Liver (tissue), 8 donors: ENCODE measurements at regions not wholly inside any gene's neighbourhood (a gene's known extent, or its start where the extent isn't known, plus 50 kb on each side); places are given as distances from the start of the nearest gene placed in this dataset.

Experiments
- DNase-seq: peaks from one replicate; pipeline ENCODE4 v3.0.0-alpha.2; 2017; ENCODE audit warnings: low spot score
- H3K27ac ChIP-seq, 2 donors: one replicate each; pipeline ENCODE4 v1.7.0; 2013; ENCODE audit warnings: inconsistent platforms in 2 of 2, low read length in 2 of 2, control low read depth in 1 of 2, low read depth in 1 of 2, mild to moderate bottlenecking in 1 of 2
- H3K27me3 ChIP-seq, 4 donors: one replicate each; pipeline versions ENCODE4 v1.6.1 to v1.7.0; 2013; ENCODE audit warnings: low read length in 3 of 4, inconsistent platforms in 1 of 4, mild to moderate bottlenecking in 1 of 4, moderate library complexity in 1 of 4; ENCODE audit not compliant: control insufficient read depth in 4 of 4, insufficient read depth in 4 of 4
- H3K36me3 ChIP-seq, 4 donors: one replicate each; pipeline versions ENCODE4 v1.6.1 to v1.7.0; 2013; ENCODE audit warnings: low read length in 3 of 4, mild to moderate bottlenecking in 3 of 4, low read depth in 1 of 4, moderate library complexity in 1 of 4; ENCODE audit not compliant: control insufficient read depth in 4 of 4, insufficient read depth in 3 of 4
- H3K4me1 ChIP-seq, 4 donors: one replicate each; pipeline versions ENCODE4 v1.6.1 to v1.7.0; 2013; ENCODE audit warnings: low read length in 3 of 4, mild to moderate bottlenecking in 3 of 4, moderate library complexity in 1 of 4; ENCODE audit not compliant: control insufficient read depth in 4 of 4, insufficient read depth in 4 of 4
- H3K4me3 ChIP-seq, 3 donors: one replicate each; pipeline versions ENCODE4 v1.6.1 to v1.7.0; 2013; ENCODE audit warnings: low read length in 3 of 3, control low read depth in 1 of 3, low read depth in 1 of 3, mild to moderate bottlenecking in 1 of 3
- H3K9ac ChIP-seq, 2 donors: one replicate each; pipeline ENCODE4 v1.7.0; 2013; ENCODE audit warnings: low read length in 2 of 2, mild to moderate bottlenecking in 2 of 2, moderate library complexity in 2 of 2, control low read depth in 1 of 2, low read depth in 1 of 2
- H3K9me3 ChIP-seq, 4 donors: one replicate each; pipeline versions ENCODE4 v1.6.1 to v1.7.0; 2013; ENCODE audit warnings: low read length in 3 of 4; ENCODE audit not compliant: control insufficient read depth in 4 of 4
- ATF3 ChIP-seq: IDR thresholded peaks from 2 replicates; pipeline ENCODE4 v1.6.1; 2016; ENCODE audit warnings: antibody characterized with exemption
- CTCF ChIP-seq: fragments of 150-350 bp; IDR thresholded peaks from 2 replicates; pipeline ENCODE4 v1.5.1; 2017; ENCODE audit warnings: improper control_type of control experiment, low read depth, low read length; ENCODE audit not compliant: missing input control
- EGR1 ChIP-seq, 2 donors: IDR thresholded peaks; 2 replicates each; pipeline ENCODE4 v1.6.1; 2016 to 2018; ENCODE audit warnings: antibody characterized with exemption in 2 of 2, low read depth in 2 of 2
- FOXA1 ChIP-seq: IDR thresholded peaks from 2 replicates; pipeline ENCODE4 v1.6.1; 2016; ENCODE audit warnings: antibody characterized with exemption
- FOXA2 ChIP-seq: IDR thresholded peaks from 2 replicates; pipeline ENCODE4 v1.6.1; 2016; ENCODE audit warnings: antibody characterized with exemption
- GABPA ChIP-seq, 2 donors: IDR thresholded peaks in 1 of 2; conservative IDR thresholded peaks in 1 of 2; 2 replicates each; pipeline ENCODE4 v1.6.1; 2016; ENCODE audit warnings: antibody characterized with exemption in 2 of 2, mild to moderate bottlenecking in 1 of 2, moderate library complexity in 1 of 2
- HNF4A ChIP-seq, 2 donors: conservative IDR thresholded peaks; 2 replicates each; pipeline ENCODE4 v1.6.1; 2016; ENCODE audit warnings: antibody characterized with exemption in 2 of 2, mild to moderate bottlenecking in 2 of 2
- HNF4G ChIP-seq: IDR thresholded peaks from 2 replicates; pipeline ENCODE4 v1.6.1; 2016; ENCODE audit warnings: antibody characterized with exemption
- JUND ChIP-seq, 2 donors: IDR thresholded peaks; 2 replicates each; pipeline ENCODE4 v1.6.1; 2016; ENCODE audit warnings: antibody characterized with exemption in 2 of 2
- MAX ChIP-seq: IDR thresholded peaks from 2 replicates; pipeline ENCODE4 v1.6.1; 2016; ENCODE audit warnings: antibody characterized with exemption
- NR2F2 ChIP-seq: IDR thresholded peaks from 2 replicates; pipeline ENCODE4 v1.6.1; 2016; ENCODE audit warnings: antibody characterized with exemption
- RAD21 ChIP-seq, 2 donors: IDR thresholded peaks; 2 replicates each; pipeline ENCODE4 v1.6.1; 2016; ENCODE audit warnings: antibody characterized with exemption in 2 of 2, mild to moderate bottlenecking in 2 of 2
- RXRA ChIP-seq, 2 donors: IDR thresholded peaks; 2 replicates each; pipeline ENCODE4 v1.6.1; 2017 to 2018; ENCODE audit warnings: antibody characterized with exemption in 2 of 2, mild to moderate bottlenecking in 1 of 2
- SP1 ChIP-seq: IDR thresholded peaks from 2 replicates; pipeline ENCODE4 v1.6.1; 2018; ENCODE audit warnings: antibody characterized with exemption, mild to moderate bottlenecking
- TAF1 ChIP-seq: conservative IDR thresholded peaks from 2 replicates; pipeline ENCODE4 v1.6.1; 2016; ENCODE audit warnings: antibody characterized with exemption, mild to moderate bottlenecking
- YY1 ChIP-seq: IDR thresholded peaks from 2 replicates; pipeline ENCODE4 v1.6.1; 2016; ENCODE audit warnings: antibody characterized with exemption, mild to moderate bottlenecking
- ZBTB33 ChIP-seq: IDR thresholded peaks from 2 replicates; pipeline ENCODE4 v1.6.1; 2016; ENCODE audit warnings: antibody characterized with exemption
- WGBS: extraction: QIAGEN DNeasy Blood & Tissue Kit; methylation state at CpG from one replicate; pipeline ENCODE4 v1.1.7; 2013; 5-methylcytosine and 5-hydroxymethylcytosine counted together
- donor health status: healthy.
- donor health status: healthy.
- donor health status: healthy.
- donor health status: healthy.
- donor health status: healthy.

GRCh38 chrX:20742106-20742505, 475.4 kb upstream of the RPS6KA3 start:
- WGBS: 78% methylated on average over 3 of the region's 3 CpGs

GRCh38 chrX:20740443-20740842, 473.7 kb upstream of the RPS6KA3 start:
- Histone ChIP-seq H3K9me3 (no peaks in the 10 kb centered on the region), H3K4me1 (no peaks in the 10 kb centered on the region), H3K36me3 (no peaks in the 10 kb centered on the region), H3K4me3 (no peak overlapping the region), H3K27me3 (no peaks in the 10 kb centered on the region), H3K27ac (no peak overlapping the region), H3K9ac (no peak overlapping the region)
- no peak for DNase-seq
- TF ChIP-seq MAX (no peak), RXRA (IDR thresholded peaks at IDR 0.05) (no peak), SP1 (no peak), FOXA1 (no peak), HNF4G (no peak), CTCF (no peak)
- 91% methylated on average over 1 of the region's 1 CpG for WGBS

More at GRCh38 chrX:20742106-20742505, 475.4 kb upstream of the RPS6KA3 start:
- Histone ChIP-seq H3K27me3 (no peaks in the 10 kb centered on the region), H3K4me3 (no peak overlapping the region), H3K36me3 (no peaks in the 10 kb centered on the region), H3K9me3 (no peaks in the 10 kb centered on the region), H3K27ac (no peak overlapping the region), H3K9ac (no peak overlapping the region), H3K4me1 (no peaks in the 10 kb centered on the region)
- TF ChIP-seq FOXA2 (no peak), RAD21 (IDR thresholded peaks at IDR 0.05) (no peak), JUND (IDR thresholded peaks at IDR 0.05) (no peak), ZBTB33 (no peak), HNF4G (no peak), NR2F2 (no peak), YY1 (no peak), CTCF (no peak), HNF4A (conservative IDR thresholded peaks at IDR 0.05) (no peak), RXRA (IDR thresholded peaks at IDR 0.05) (no peak), GABPA (IDR thresholded peaks at IDR 0.05 in 1 of 2, conservative IDR thresholded peaks at IDR 0.05 in 1 of 2) (no peak), ATF3 (no peak), MAX (no peak), EGR1 (IDR thresholded peaks at IDR 0.05; ENCODE audit: low read depth in 2 of 2) (no peak), TAF1 (no peak)
- DNase-seq: no peak
